ENCODE measurements at regions not wholly inside any gene's neighbourhood (a gene's known extent, or its start where the extent isn't known, plus 50 kb on each side); places are given as distances from the start of the nearest gene placed in this dataset.

- Histone ChIP-seq H4K20me1 (ENCODE audit: insufficient read depth) (no peaks in the 10 kb centered on the region), H3K27me3 (ENCODE audit: insufficient read depth, low read depth, low read length) (no peaks in the 10 kb centered on the region), H3K27ac (ENCODE audit: low read length) (no peak overlapping the region), H3F3A (ENCODE audit: insufficient read depth, low read length, poor library complexity, severe bottlenecking) (no peaks in the 10 kb centered on the region), H3K9me2 (ENCODE audit: insufficient read depth, low read length) (no peaks in the 10 kb centered on the region), H3K9ac (ENCODE audit: low read length) (no peak overlapping the region), H3K9me3 (ENCODE audit: low read length) (no peaks in the 10 kb centered on the region), H3K4me2 (ENCODE audit: low read length) (no peak overlapping the region), H3K36me3 (ENCODE audit: insufficient read depth, low read length) (no peaks in the 10 kb centered on the region), H3K4me3 (ENCODE audit: low read length) (no peak overlapping the region), H2AFZ (ENCODE audit: low read depth, low read length) (no peak overlapping the region), H3K79me2 (replicated peaks; ENCODE audit: insufficient read depth, low read length) (no peaks in the 10 kb centered on the region)
- no peak for TF ChIP-seq CTCF (IDR thresholded peaks at IDR 0.05; ENCODE audit: poor library complexity, severe bottlenecking)
- TF ChIP-seq TAF1 (IDR thresholded peaks at IDR 0.05; ENCODE audit: low read depth), result no peak
- TF ChIP-seq REST (IDR thresholded peaks at IDR 0.05; ENCODE audit: borderline replicate concordance), result no peak
- TF ChIP-seq EZH2 (IDR thresholded peaks at IDR 0.05; ENCODE audit: borderline replicate concordance, insufficient read depth, low read length, poor library complexity, severe bottlenecking), result no peak
- TF ChIP-seq RAD21 (conservative IDR thresholded peaks at IDR 0.05), result no peak
- TF ChIP-seq EP300 (conservative IDR thresholded peaks at IDR 0.05; ENCODE audit: poor library complexity, severe bottlenecking), result no peak
- TF ChIP-seq MXI1 (conservative IDR thresholded peaks at IDR 0.05; ENCODE audit: poor library complexity, severe bottlenecking), result no peak
- no peak for TF ChIP-seq SMC3 (conservative IDR thresholded peaks at IDR 0.05; ENCODE audit: poor library complexity)
- TF ChIP-seq POLR2AphosphoS5 (IDR thresholded peaks at IDR 0.05), result no peak
Measured at GRCh38 chr5:129356846-129357245, 103.3 kb upstream of the ADAMTS19 start.

GRCh38 chr5:129358069-129358468 lies 102.0 kb upstream of the ADAMTS19 start:
- no peaks in the 10 kb centered on the region for H4K20me1 ChIP-seq (ENCODE audit: insufficient read depth)
- no peak overlapping the region for H3K9ac ChIP-seq (ENCODE audit: low read length)
- no peaks in the 10 kb centered on the region for H3K9me3 ChIP-seq (ENCODE audit: low read length)
- no peak overlapping the region for H2AFZ ChIP-seq (ENCODE audit: low read depth, low read length)
- H3F3A ChIP-seq (ENCODE audit: insufficient read depth, low read length, poor library complexity, severe bottlenecking), result no peaks in the 10 kb centered on the region
- H3K27ac ChIP-seq (ENCODE audit: low read length), result no peak overlapping the region
- no peaks in the 10 kb centered on the region for H3K9me2 ChIP-seq (ENCODE audit: insufficient read depth, low read length)
- TF ChIP-seq EZH2 (IDR thresholded peaks at IDR 0.05; ENCODE audit: borderline replicate concordance, insufficient read depth, low read length, poor library complexity, severe bottlenecking) (no peak), POLR2AphosphoS5 (IDR thresholded peaks at IDR 0.05) (no peak), SMC3 (conservative IDR thresholded peaks at IDR 0.05; ENCODE audit: poor library complexity) (no peak), TAF1 (IDR thresholded peaks at IDR 0.05; ENCODE audit: low read depth) (no peak), MXI1 (conservative IDR thresholded peaks at IDR 0.05; ENCODE audit: poor library complexity, severe bottlenecking) (no peak), EP300 (conservative IDR thresholded peaks at IDR 0.05; ENCODE audit: poor library complexity, severe bottlenecking) (no peak), REST (IDR thresholded peaks at IDR 0.05; ENCODE audit: borderline replicate concordance) (no peak), CTCF (IDR thresholded peaks at IDR 0.05; ENCODE audit: poor library complexity, severe bottlenecking) (no peak), RAD21 (conservative IDR thresholded peaks at IDR 0.05) (no peak)
- no peak overlapping the region for H3K4me2 ChIP-seq (ENCODE audit: low read length)
- no peaks in the 10 kb centered on the region for H3K27me3 ChIP-seq (ENCODE audit: insufficient read depth, low read depth, low read length)
- no peaks in the 10 kb centered on the region for H3K36me3 ChIP-seq (ENCODE audit: insufficient read depth, low read length)
- H3K79me2 ChIP-seq (replicated peaks; ENCODE audit: insufficient read depth, low read length), result no peaks in the 10 kb centered on the region
- no peak overlapping the region for H3K4me3 ChIP-seq (ENCODE audit: low read length)
